Right lung (tissue), 2 donors: ENCODE measurements at regions not wholly inside any gene's neighbourhood (a gene's known extent, or its start where the extent isn't known, plus 50 kb on each side); places are given as distances from the start of the nearest gene placed in this dataset.
"Not testable (repeated sequence)": the region's sequence is repeated elsewhere in the genome, so short reads cannot be mapped to it uniquely, and the experiment has no call there.

ENCODE experiments used
- DNase-seq, 2 donors: peaks; one replicate each; pipeline ENCODE4 v3.0.0-alpha.2; 2013

- not testable (repeated sequence) for DNase-seq
Measured at GRCh38 chr16:9635150-9635720, 543.8 kb downstream of the HAPSTR1 start.

GRCh38 chr16:9644258-9644657 is 538.0 kb downstream of the GRIN2A start:
- DNase-seq, result no peak

- DNase-seq, result no peak
Measured at GRCh38 chr16:9645911-9646310, 536.3 kb downstream of the GRIN2A start.

GRCh38 chr16:9647981-9648701 is 534.1 kb downstream of the GRIN2A start:
- DNase-seq, result peak in 1 of 2 donors; percentile 6

GRCh38 chr16:9650284-9650683 is 531.9 kb downstream of the GRIN2A start:
- no peak for DNase-seq

- no peak for DNase-seq
Measured at GRCh38 chr16:9655051-9655450, 527.2 kb downstream of the GRIN2A start.

- no peak for DNase-seq
Measured at GRCh38 chr16:9657641-9658040, 524.6 kb downstream of the GRIN2A start.

- DNase-seq, result no peak
Measured at GRCh38 chr16:9658164-9658563, 524.1 kb downstream of the GRIN2A start.

- no peak for DNase-seq
Measured at GRCh38 chr16:9658586-9658985, 523.6 kb downstream of the GRIN2A start.

GRCh38 chr16:9660898-9661297 is 521.3 kb downstream of the GRIN2A start:
- no peak for DNase-seq

GRCh38 chr16:9661336-9662017 is 520.8 kb downstream of the GRIN2A start:
- no peak for DNase-seq

- DNase-seq, result no peak
Measured at GRCh38 chr16:9663588-9663987, 518.6 kb downstream of the GRIN2A start.

GRCh38 chr16:9665851-9666271 is 516.4 kb downstream of the GRIN2A start:
- DNase-seq, result no peak

- DNase-seq, result no peak
Measured at GRCh38 chr16:9666834-9667480, 515.3 kb downstream of the GRIN2A start.

GRCh38 chr16:9670033-9670432 is 512.2 kb downstream of the GRIN2A start:
- DNase-seq, result no peak

GRCh38 chr16:9670616-9671015 is 511.6 kb downstream of the GRIN2A start:
- DNase-seq, result not testable (repeated sequence)

GRCh38 chr16:9676560-9677300 is 505.5 kb downstream of the GRIN2A start:
- DNase-seq, result not testable (repeated sequence)

- no peak for DNase-seq
Measured at GRCh38 chr16:9677301-9677653, 505.0 kb downstream of the GRIN2A start.

- peak; percentile 2 to 27 for DNase-seq
Measured at GRCh38 chr16:9679213-9679767, 502.9 kb downstream of the GRIN2A start.

- no peak for DNase-seq
Measured at GRCh38 chr16:9680019-9680655, 502.1 kb downstream of the GRIN2A start.

- DNase-seq, result no peak
Measured at GRCh38 chr16:9680968-9681367, 501.3 kb downstream of the GRIN2A start.
